ENCODE measurements at regions not wholly inside any gene's neighbourhood (a gene's known extent, or its start where the extent isn't known, plus 50 kb on each side); places are given as distances from the start of the nearest gene placed in this dataset.

GRCh38 chr9:117490199-117490598, 75.3 kb upstream of the ASTN2 start:
- CTCF ChIA-PET, result no interaction called here

DNA sequence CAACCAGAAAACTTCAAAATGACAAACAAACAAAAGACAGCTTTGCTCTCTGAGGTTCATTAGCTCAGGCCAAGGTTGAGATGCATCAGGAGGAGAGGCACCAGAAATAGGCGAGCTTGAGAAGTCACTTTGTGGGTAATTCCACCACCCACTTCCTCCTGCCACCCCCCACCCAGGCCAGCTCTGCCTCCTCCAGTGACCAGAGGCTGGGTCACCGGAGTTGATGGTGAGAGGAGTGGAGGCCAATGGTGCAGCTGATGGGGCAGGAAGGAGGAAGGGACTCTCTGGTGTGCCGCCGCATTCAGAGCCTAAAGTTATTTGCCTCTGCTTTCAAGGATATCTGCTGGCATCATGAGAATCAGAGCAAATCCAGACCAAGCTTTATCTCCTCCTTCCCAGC, 73.8 kb upstream of the ASTN2 start:
- CTCF ChIA-PET, result interaction anchor here (0.6 to 0.7 kb wide), 2 partner anchors 68 to 241 kb away, joined by 3 to 8 read pairs; no protein-coding TSS in a partner anchor
- TF ChIP-seq, protein P1, sequence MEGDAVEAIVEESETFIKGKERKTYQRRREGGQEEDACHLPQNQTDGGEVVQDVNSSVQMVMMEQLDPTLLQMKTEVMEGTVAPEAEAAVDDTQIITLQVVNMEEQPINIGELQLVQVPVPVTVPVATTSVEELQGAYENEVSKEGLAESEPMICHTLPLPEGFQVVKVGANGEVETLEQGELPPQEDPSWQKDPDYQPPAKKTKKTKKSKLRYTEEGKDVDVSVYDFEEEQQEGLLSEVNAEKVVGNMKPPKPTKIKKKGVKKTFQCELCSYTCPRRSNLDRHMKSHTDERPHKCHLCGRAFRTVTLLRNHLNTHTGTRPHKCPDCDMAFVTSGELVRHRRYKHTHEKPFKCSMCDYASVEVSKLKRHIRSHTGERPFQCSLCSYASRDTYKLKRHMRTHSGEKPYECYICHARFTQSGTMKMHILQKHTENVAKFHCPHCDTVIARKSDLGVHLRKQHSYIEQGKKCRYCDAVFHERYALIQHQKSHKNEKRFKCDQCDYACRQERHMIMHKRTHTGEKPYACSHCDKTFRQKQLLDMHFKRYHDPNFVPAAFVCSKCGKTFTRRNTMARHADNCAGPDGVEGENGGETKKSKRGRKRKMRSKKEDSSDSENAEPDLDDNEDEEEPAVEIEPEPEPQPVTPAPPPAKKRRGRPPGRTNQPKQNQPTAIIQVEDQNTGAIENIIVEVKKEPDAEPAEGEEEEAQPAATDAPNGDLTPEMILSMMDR (IDR thresholded peaks at IDR 0.05; ENCODE audit: unreplicated experiment), result no peak
- intact Hi-C loops (cut with micrococcal nuclease; ENCODE audit: unreplicated experiment), result no loop called here

More at GRCh38 chr9:117490199-117490598, 75.3 kb upstream of the ASTN2 start:
- intact Hi-C loops (cut with micrococcal nuclease; ENCODE audit: unreplicated experiment), result no loop called here
- H3K36me3 Mint-ChIP-seq (ENCODE audit: insufficient read depth, unreplicated experiment), result no peaks in the 10 kb centered on the region
- DNase-seq, result no peak
- BruUV-seq (replicated peaks), result no TSS peak
- no peaks in the 10 kb centered on the region for H3K27me3 Mint-ChIP-seq (ENCODE audit: unreplicated experiment)
- TF ChIP-seq, protein P1 (IDR thresholded peaks at IDR 0.05; ENCODE audit: unreplicated experiment), result no peak
- no peak overlapping the region for H3K4me3 Mint-ChIP-seq (ENCODE audit: low read depth, unreplicated experiment)
- peaks cover 6% of the 10 kb centered on the region for H3K9me3 Mint-ChIP-seq (ENCODE audit: low read depth, unreplicated experiment)
- no peak overlapping the region for H3K27ac Mint-ChIP-seq (ENCODE audit: unreplicated experiment)
- H3K4me1 Mint-ChIP-seq (ENCODE audit: low read depth, unreplicated experiment), result no peaks in the 10 kb centered on the region

GRCh38 chr9:117487555-117488175, 72.8 kb upstream of the ASTN2 start:
- Mint-ChIP-seq H3K27ac (ENCODE audit: unreplicated experiment) (no peak overlapping the region), H3K4me1 (ENCODE audit: low read depth, unreplicated experiment) (no peaks in the 10 kb centered on the region), H3K4me3 (ENCODE audit: low read depth, unreplicated experiment) (no peak overlapping the region), H3K27me3 (ENCODE audit: unreplicated experiment) (no peaks in the 10 kb centered on the region), H3K9me3 (ENCODE audit: low read depth, unreplicated experiment) (peaks cover 6% of the 10 kb centered on the region), H3K36me3 (ENCODE audit: insufficient read depth, unreplicated experiment) (no peaks in the 10 kb centered on the region)
- CTCF ChIA-PET, result interaction anchor here (0.6 kb wide), 1 partner anchor 81 kb away, joined by 6 read pairs; no protein-coding TSS in a partner anchor
- no TSS peak for BruUV-seq (replicated peaks)
- TF ChIP-seq, protein P1 (IDR thresholded peaks at IDR 0.05; ENCODE audit: unreplicated experiment), result peak; percentile 63
- DNase-seq, result peak; percentile 53
- intact Hi-C loops (cut with micrococcal nuclease; ENCODE audit: unreplicated experiment), result no loop called here

More for the DNA sequence above, 73.8 kb upstream of the ASTN2 start:
- H3K4me3 Mint-ChIP-seq (ENCODE audit: low read depth, unreplicated experiment), result no peak overlapping the region
- H3K36me3 Mint-ChIP-seq (ENCODE audit: insufficient read depth, unreplicated experiment), result no peaks in the 10 kb centered on the region
- no peak overlapping the region for H3K27ac Mint-ChIP-seq (ENCODE audit: unreplicated experiment)
- H3K27me3 Mint-ChIP-seq (ENCODE audit: unreplicated experiment), result no peaks in the 10 kb centered on the region
- BruUV-seq (replicated peaks), result no TSS peak
- peaks cover 6% of the 10 kb centered on the region for H3K9me3 Mint-ChIP-seq (ENCODE audit: low read depth, unreplicated experiment)
- no peak for DNase-seq
- no peaks in the 10 kb centered on the region for H3K4me1 Mint-ChIP-seq (ENCODE audit: low read depth, unreplicated experiment)

DNA sequence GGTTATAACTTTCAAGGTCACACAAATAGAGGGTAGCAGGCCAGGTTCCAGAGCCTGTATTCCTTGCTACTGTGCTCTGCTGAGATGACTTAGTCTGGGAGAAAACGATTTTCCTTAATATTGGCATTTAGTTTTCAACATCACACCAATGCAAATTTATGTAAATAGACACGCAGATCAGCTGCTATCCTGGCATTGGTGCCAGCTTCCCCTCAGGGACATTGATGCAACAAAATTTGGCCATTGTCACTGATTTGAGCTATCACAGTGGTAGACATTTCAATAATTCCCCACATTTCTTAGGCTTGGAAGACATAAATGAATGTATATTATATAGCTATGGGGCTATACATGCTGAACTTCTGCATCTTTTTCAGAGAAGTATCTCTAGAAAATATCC, 71.6 kb upstream of the ASTN2 start:
- Mint-ChIP-seq H3K27ac (ENCODE audit: unreplicated experiment) (no peak overlapping the region), H3K36me3 (ENCODE audit: insufficient read depth, unreplicated experiment) (no peaks in the 10 kb centered on the region), H3K9me3 (ENCODE audit: low read depth, unreplicated experiment) (peaks cover 6% of the 10 kb centered on the region), H3K4me3 (ENCODE audit: low read depth, unreplicated experiment) (no peak overlapping the region), H3K4me1 (ENCODE audit: low read depth, unreplicated experiment) (no peaks in the 10 kb centered on the region), H3K27me3 (ENCODE audit: unreplicated experiment) (no peaks in the 10 kb centered on the region)
- intact Hi-C loops (cut with micrococcal nuclease; ENCODE audit: unreplicated experiment), result no loop called here
- TF ChIP-seq, protein P1 (IDR thresholded peaks at IDR 0.05; ENCODE audit: unreplicated experiment), result no peak
- no peak for DNase-seq
- CTCF ChIA-PET, result no interaction called here
- no TSS peak for BruUV-seq (replicated peaks)

All from Calu3 (cell line).